Sigmoid colon (tissue), 6 donors: ENCODE measurements at regions not wholly inside any gene's neighbourhood (a gene's known extent, or its start where the extent isn't known, plus 50 kb on each side); places are given as distances from the start of the nearest gene placed in this dataset.

Experiments
- DNase-seq: peaks from one replicate; pipeline ENCODE4 v3.0.0-alpha.2; 2019
- H3K27ac ChIP-seq, 4 donors: fragments of 200-600 bp; sonication (generic); one replicate each; pipeline ENCODE4 v1.5.1; 2016 to 2019; ENCODE audit warnings: mild to moderate bottlenecking in 1 of 4
- H3K27me3 ChIP-seq, 3 donors: fragments of 200-600 bp; sonication (generic); one replicate each; pipeline ENCODE4 v1.5.1; 2019; ENCODE audit warnings: mild to moderate bottlenecking in 1 of 3
- H3K36me3 ChIP-seq, 4 donors: fragments of 200-600 bp; sonication (generic); one replicate each; pipeline ENCODE4 v1.5.1; 2016 to 2019
- H3K4me1 ChIP-seq, 4 donors: fragments of 200-600 bp; sonication (generic); one replicate each; pipeline ENCODE4 v1.5.1; 2017 to 2019
- H3K4me3 ChIP-seq, 4 donors: fragments of 200-600 bp; sonication (generic); one replicate each; pipeline ENCODE4 v1.5.1; 2017 to 2019; ENCODE audit warnings: mild to moderate bottlenecking in 2 of 4, moderate library complexity in 1 of 4
- H3K9me3 ChIP-seq, 4 donors: fragments of 200-600 bp in 3 of 4; sonication (generic) in 3 of 4; one replicate each; pipeline versions ENCODE4 v1.5.1 to v1.6.1; 2013 to 2019
- CTCF ChIP-seq, 4 experiments: fragments of 450-650 bp in 3 of 4; fragments of 200-600 bp in 1 of 4; IDR thresholded peaks; one replicate each; pipeline ENCODE4 v1.5.1; 2016 to 2019; ENCODE audit warnings: antibody characterized with exemption in 4 of 4, mild to moderate bottlenecking in 3 of 4, moderate library complexity in 2 of 4
- EP300 ChIP-seq, 4 donors: sonication (generic); formaldehyde crosslinking; IDR thresholded peaks; one replicate each; pipeline ENCODE4 v1.6.1; 2017; ENCODE audit warnings: antibody characterized with exemption in 4 of 4
- POLR2A ChIP-seq, 2 donors: fragments of 450-650 bp; IDR thresholded peaks; one replicate each; pipeline ENCODE4 v1.6.1; 2016; ENCODE audit warnings: antibody characterized with exemption in 2 of 2, mild to moderate bottlenecking in 2 of 2, moderate library complexity in 2 of 2
- POLR2AphosphoS5 ChIP-seq, 4 donors: sonication (generic); formaldehyde crosslinking; IDR thresholded peaks; one replicate each; pipeline ENCODE4 v1.6.1; 2017; ENCODE audit warnings: antibody characterized with exemption in 4 of 4
- WGBS, 2 donors: extraction: QIAGEN DNeasy Blood & Tissue Kit; methylation state at CpG; one replicate each; pipeline ENCODE4 v1.1.7; 2013; 5-methylcytosine and 5-hydroxymethylcytosine counted together
- intact Hi-C: fragments of 100-400 bp; cut with DNase I; formaldehyde crosslinking; loops from one replicate; pipeline ENCODE4 v1.15.1; 2023
- donor health status: healthy with polysubstance abuse.
- donor health status: healthy.

GRCh38 chr13:78777396-78777795 lies 118.4 kb upstream of the OBI1 start:
- H3K9me3 ChIP-seq = no peaks in the 10 kb centered on the region
- no peak overlapping the region for H3K4me3 ChIP-seq
- no peaks in the 10 kb centered on the region for H3K36me3 ChIP-seq
- DNase-seq = no peak
- 63 to 75% methylated on average over 4 of the region's 4 CpGs for WGBS, 2 donors
- H3K27ac ChIP-seq = no peak overlapping the region
- H3K4me1 ChIP-seq = no peaks in the 10 kb centered on the region
- H3K27me3 ChIP-seq = no peaks in the 10 kb centered on the region
- TF ChIP-seq POLR2AphosphoS5 (IDR thresholded peaks at IDR 0.05) (no peak), CTCF (IDR thresholded peaks at IDR 0.05) (no peak), POLR2A (IDR thresholded peaks at IDR 0.05) (no peak), EP300 (IDR thresholded peaks at IDR 0.05) (no peak)
- intact Hi-C loops = no loop called here

- no peaks in the 10 kb centered on the region for H3K36me3 ChIP-seq
- TF ChIP-seq POLR2AphosphoS5 (IDR thresholded peaks at IDR 0.05) (no peak), EP300 (IDR thresholded peaks at IDR 0.05) (no peak), CTCF (IDR thresholded peaks at IDR 0.05) (no peak), POLR2A (IDR thresholded peaks at IDR 0.05) (no peak)
- no peaks in the 10 kb centered on the region for H3K4me1 ChIP-seq
- no peaks in the 10 kb centered on the region for H3K9me3 ChIP-seq
- DNase-seq = no peak
- H3K27me3 ChIP-seq = no peaks in the 10 kb centered on the region
- intact Hi-C loops = no loop called here
- no peak overlapping the region for H3K4me3 ChIP-seq
- no peak overlapping the region for H3K27ac ChIP-seq
Measured at GRCh38 chr13:78772933-78773332, 114.0 kb upstream of the OBI1 start.

- Histone ChIP-seq H3K27me3 (no peaks in the 10 kb centered on the region), H3K4me1 (no peaks in the 10 kb centered on the region), H3K36me3 (no peaks in the 10 kb centered on the region), H3K27ac (no peak overlapping the region), H3K9me3 (no peaks in the 10 kb centered on the region), H3K4me3 (no peak overlapping the region)
- intact Hi-C loops = no loop called here
- 90 to 95% methylated on average over 1 of the region's 1 CpG for WGBS, 2 donors
- DNase-seq = no peak
- TF ChIP-seq POLR2A (IDR thresholded peaks at IDR 0.05) (no peak), EP300 (IDR thresholded peaks at IDR 0.05) (no peak), POLR2AphosphoS5 (IDR thresholded peaks at IDR 0.05) (no peak), CTCF (IDR thresholded peaks at IDR 0.05) (no peak)
Measured at GRCh38 chr13:78770601-78771000, 111.6 kb upstream of the OBI1 start.

- 77 to 85% methylated on average over 1 of the region's 1 CpG for WGBS, 2 donors
- no peak for DNase-seq
- intact Hi-C loops = no loop called here
- Histone ChIP-seq H3K4me1 (no peaks in the 10 kb centered on the region), H3K27ac (no peak overlapping the region), H3K27me3 (no peaks in the 10 kb centered on the region), H3K4me3 (no peak overlapping the region), H3K36me3 (no peaks in the 10 kb centered on the region), H3K9me3 (no peaks in the 10 kb centered on the region)
- TF ChIP-seq POLR2A (IDR thresholded peaks at IDR 0.05) = no peak
- TF ChIP-seq CTCF (IDR thresholded peaks at IDR 0.05) = no peak
- TF ChIP-seq EP300 (IDR thresholded peaks at IDR 0.05) = no peak
- TF ChIP-seq POLR2AphosphoS5 (IDR thresholded peaks at IDR 0.05) = no peak
Measured at GRCh38 chr13:78768950-78769349, 110.0 kb upstream of the OBI1 start.

GRCh38 chr13:78764665-78765064 lies 105.7 kb upstream of the OBI1 start:
- TF ChIP-seq EP300 (IDR thresholded peaks at IDR 0.05) (no peak), CTCF (IDR thresholded peaks at IDR 0.05) (no peak), POLR2AphosphoS5 (IDR thresholded peaks at IDR 0.05) (no peak), POLR2A (IDR thresholded peaks at IDR 0.05) (no peak)
- 76 to 83% methylated on average over 9 of the region's 9 CpGs for WGBS, 2 donors
- Histone ChIP-seq H3K36me3 (no peaks in the 10 kb centered on the region), H3K27me3 (no peaks in the 10 kb centered on the region), H3K4me3 (no peak overlapping the region), H3K4me1 (no peaks in the 10 kb centered on the region), H3K27ac (no peak overlapping the region), H3K9me3 (no peaks in the 10 kb centered on the region)
- no peak for DNase-seq
- intact Hi-C loops = no loop called here
